B cell (primary cell): ENCODE measurements at regions not wholly inside any gene's neighbourhood (a gene's known extent, or its start where the extent isn't known, plus 50 kb on each side); places are given as distances from the start of the nearest gene placed in this dataset.

Experiments
- ATAC-seq: fragments of 200-7000 bp; cut with Tn5 transposase; one replicate; pipeline ENCODE4 v1.10.0; 2021; ENCODE audit warnings: low read depth, mild to moderate bottlenecking, moderate number of reproducible peaks, moderate library complexity
- CTCF ChIA-PET: fragments of 350-600 bp; sonication (Branson Sonifier 250); formaldehyde crosslinking; loops from one replicate; lab custom pipeline; 2021; ENCODE audit warnings: antibody characterized with exemption, inconsistent platforms; lab: Charles Lee
- POLR2A ChIA-PET: fragments of 350-600 bp; sonication (Branson Sonifier 250); formaldehyde crosslinking; loops from one replicate; lab custom pipeline; 2021; ENCODE audit warnings: antibody characterized with exemption; lab: Charles Lee
- DNase-seq: peaks from one replicate; pipeline ENCODE4 v3.0.0; 2013
- H2AFZ ChIP-seq: 2 replicates; pipeline ENCODE4 v1.6.1; 2012; ENCODE audit warnings: mild to moderate bottlenecking, low read depth, low read length; ENCODE audit not compliant: insufficient read depth, poor library complexity, severe bottlenecking
- H3K27ac ChIP-seq, 2 donors: 1 replicate in 1 of 2; 2 replicates in 1 of 2; pipeline ENCODE4 v1.5.1; 2012 to 2013; ENCODE audit warnings: low read length in 2 of 2, mild to moderate bottlenecking in 2 of 2, moderate library complexity in 1 of 2
- H3K27me3 ChIP-seq, 4 experiments: fragments of 200-600 bp in 1 of 4; sonication (generic) in 1 of 4; replicated peaks in 1 of 4; 1 replicate in 2 of 4; 2 replicates in 2 of 4; pipeline versions ENCODE4 v1.6.1 to v1.7.0; 2013 to 2016; ENCODE audit warnings: low read length in 3 of 4, mild to moderate bottlenecking in 2 of 4, mixed read lengths in 1 of 4, moderate library complexity in 1 of 4; ENCODE audit not compliant: insufficient read depth in 4 of 4, control insufficient read depth in 3 of 4; ENCODE audit errors: control extremely low read depth in 1 of 4
- H3K36me3 ChIP-seq, 2 experiments: replicated peaks in 1 of 2; 1 replicate in 1 of 2; 2 replicates in 1 of 2; pipeline versions ENCODE4 v1.6.1 to v1.7.1; 2013; ENCODE audit warnings: low read length in 1 of 2; ENCODE audit not compliant: insufficient read depth in 2 of 2, control insufficient read depth in 1 of 2; ENCODE audit errors: control extremely low read depth in 1 of 2, extremely low read depth in 1 of 2
- H3K4me1 ChIP-seq, 2 donors: fragments of 200-600 bp in 1 of 2; sonication (generic) in 1 of 2; 1 replicate in 1 of 2; 2 replicates in 1 of 2; pipeline versions ENCODE4 v1.5.1 to v1.6.1; 2013 to 2017; ENCODE audit warnings: low read length in 2 of 2; ENCODE audit not compliant: control insufficient read depth in 2 of 2, insufficient read depth in 2 of 2
- H3K4me2 ChIP-seq: replicated peaks from 2 replicates; pipeline ENCODE3; 2012; ENCODE audit warnings: mild to moderate bottlenecking, low read depth, low read length; ENCODE audit not compliant: poor library complexity, severe bottlenecking
- H3K4me3 ChIP-seq, 5 experiments: fragments of 200-600 bp in 1 of 5; sonication (generic) in 1 of 5; 1 replicate in 3 of 5; 2 replicates in 2 of 5; pipeline versions ENCODE4 v1.5.1 to v1.7.0; 2011 to 2016; ENCODE audit warnings: low read length in 4 of 5, mild to moderate bottlenecking in 4 of 5, low read depth in 2 of 5, control low read depth in 1 of 5, moderate library complexity in 1 of 5; ENCODE audit not compliant: insufficient read depth in 1 of 5; ENCODE audit errors: control extremely low read depth in 1 of 5, extremely low read depth in 1 of 5
- H3K79me2 ChIP-seq: fragments of 200-600 bp; sonication (generic); one replicate; pipeline ENCODE4 v1.6.0; 2016; ENCODE audit warnings: low read length; ENCODE audit not compliant: control insufficient read depth, insufficient read depth
- H3K9ac ChIP-seq: fragments of 200-600 bp; sonication (generic); 2 replicates; pipeline ENCODE4 v1.6.1; 2017; ENCODE audit warnings: mild to moderate bottlenecking, low read length, moderate library complexity
- H3K9me3 ChIP-seq, 3 donors: one replicate each; pipeline versions ENCODE4 v1.6.1 to v1.7.1; 2013; ENCODE audit warnings: low read length in 2 of 3; ENCODE audit not compliant: control insufficient read depth in 2 of 3, insufficient read depth in 1 of 3; ENCODE audit errors: control extremely low read depth in 1 of 3
- H4K20me1 ChIP-seq: 2 replicates; pipeline ENCODE4 v1.6.0; 2012; ENCODE audit warnings: mild to moderate bottlenecking, low read length; ENCODE audit not compliant: insufficient read depth, control insufficient read depth, poor library complexity, severe bottlenecking
- H3K27ac Mint-ChIP-seq: one replicate; pipeline ENCODE4 v1.8.0; 2021; ENCODE audit warnings: mixed read lengths
- H3K27me3 Mint-ChIP-seq: one replicate; pipeline ENCODE4 v1.8.0; 2021; ENCODE audit warnings: mixed read lengths
- H3K4me1 Mint-ChIP-seq: one replicate; pipeline ENCODE4 v1.8.0; 2021; ENCODE audit warnings: mixed read lengths
- H3K4me3 Mint-ChIP-seq: one replicate; pipeline ENCODE4 v1.8.0; 2021; ENCODE audit warnings: mixed read lengths
- H3K9me3 Mint-ChIP-seq: one replicate; pipeline ENCODE4 v1.8.0; 2022; ENCODE audit warnings: mixed read lengths; ENCODE audit not compliant: insufficient read depth
- EZH2 ChIP-seq: IDR thresholded peaks from 2 replicates; pipeline ENCODE4 v1.6.1; 2012; ENCODE audit warnings: borderline replicate concordance, low read depth, mild to moderate bottlenecking, moderate library complexity, low read length; ENCODE audit not compliant: insufficient read depth, poor library complexity, severe bottlenecking
- WGBS: methylation state at CpG from one replicate; pipeline ENCODE4 v1.1.5; 2013; ENCODE audit warnings: missing lambda C conversion rate; ENCODE audit not compliant: insufficient coverage; 5-methylcytosine and 5-hydroxymethylcytosine counted together
- intact Hi-C: fragments of 100-400 bp; cut with micrococcal nuclease; formaldehyde crosslinking; loops from one replicate; pipeline ENCODE4 v1.10.0; 2022
- TF ChIP-seq, protein P1 (sequence below): fragments of 200-600 bp; IDR thresholded peaks from one replicate; pipeline ENCODE4 v1.8.0; 2022; ENCODE audit warnings: antibody characterized with exemption, mild to moderate bottlenecking

DNA sequence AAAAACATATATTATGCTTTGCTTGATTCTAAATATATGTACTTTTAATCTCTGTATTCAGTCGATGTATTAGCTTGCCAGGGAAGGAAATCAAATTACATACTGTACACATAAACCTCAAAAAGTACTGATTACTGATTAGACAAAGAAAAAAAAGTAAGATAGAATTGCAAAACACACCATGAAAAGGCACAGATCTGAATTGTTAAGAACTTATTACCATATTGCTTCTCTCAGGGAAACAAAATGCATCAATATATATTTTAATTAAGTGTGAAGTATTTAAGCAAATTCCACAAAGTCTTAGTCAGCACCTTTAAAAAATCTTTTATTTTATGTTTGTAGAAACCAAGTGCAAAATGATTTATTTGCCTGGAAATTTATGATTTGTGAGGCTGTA, 309.3 kb downstream of the RNF144A start:
- DNase-seq (no peak), ATAC-seq (no peak)
- H3K4me2 ChIP-seq, result no peak overlapping the region
- ChIA-PET CTCF (no interaction called here), POLR2A (no interaction called here)
- peaks cover 0 to 3% (median 0%) of the 10 kb centered on the region in 3 donors for H3K9me3 ChIP-seq
- peaks cover 3% of the 10 kb centered on the region for H3K9me3 Mint-ChIP-seq
- no peaks in the 10 kb centered on the region for H3K27me3 ChIP-seq
- H3K4me1 Mint-ChIP-seq, result no peaks in the 10 kb centered on the region
- H3K27ac ChIP-seq, result no peak overlapping the region
- intact Hi-C loops, result no loop called here
- H3K27ac Mint-ChIP-seq, result no peak overlapping the region
- no peak overlapping the region for H3K4me3 Mint-ChIP-seq
- no CpG with 5 or more reads among the region's 1 CpG for WGBS
- H2AFZ ChIP-seq, result no peak overlapping the region
- no peaks in the 10 kb centered on the region for H4K20me1 ChIP-seq
- no peak overlapping the region for H3K9ac ChIP-seq
- TF ChIP-seq, protein P1, sequence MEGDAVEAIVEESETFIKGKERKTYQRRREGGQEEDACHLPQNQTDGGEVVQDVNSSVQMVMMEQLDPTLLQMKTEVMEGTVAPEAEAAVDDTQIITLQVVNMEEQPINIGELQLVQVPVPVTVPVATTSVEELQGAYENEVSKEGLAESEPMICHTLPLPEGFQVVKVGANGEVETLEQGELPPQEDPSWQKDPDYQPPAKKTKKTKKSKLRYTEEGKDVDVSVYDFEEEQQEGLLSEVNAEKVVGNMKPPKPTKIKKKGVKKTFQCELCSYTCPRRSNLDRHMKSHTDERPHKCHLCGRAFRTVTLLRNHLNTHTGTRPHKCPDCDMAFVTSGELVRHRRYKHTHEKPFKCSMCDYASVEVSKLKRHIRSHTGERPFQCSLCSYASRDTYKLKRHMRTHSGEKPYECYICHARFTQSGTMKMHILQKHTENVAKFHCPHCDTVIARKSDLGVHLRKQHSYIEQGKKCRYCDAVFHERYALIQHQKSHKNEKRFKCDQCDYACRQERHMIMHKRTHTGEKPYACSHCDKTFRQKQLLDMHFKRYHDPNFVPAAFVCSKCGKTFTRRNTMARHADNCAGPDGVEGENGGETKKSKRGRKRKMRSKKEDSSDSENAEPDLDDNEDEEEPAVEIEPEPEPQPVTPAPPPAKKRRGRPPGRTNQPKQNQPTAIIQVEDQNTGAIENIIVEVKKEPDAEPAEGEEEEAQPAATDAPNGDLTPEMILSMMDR, result no peak
- no peak for TF ChIP-seq EZH2
- H3K4me1 ChIP-seq, result no peaks in the 10 kb centered on the region
- no peaks in the 10 kb centered on the region for H3K36me3 ChIP-seq
- H3K4me3 ChIP-seq, result no peak overlapping the region
- no peaks in the 10 kb centered on the region for H3K27me3 Mint-ChIP-seq
- no peaks in the 10 kb centered on the region for H3K79me2 ChIP-seq

DNA sequence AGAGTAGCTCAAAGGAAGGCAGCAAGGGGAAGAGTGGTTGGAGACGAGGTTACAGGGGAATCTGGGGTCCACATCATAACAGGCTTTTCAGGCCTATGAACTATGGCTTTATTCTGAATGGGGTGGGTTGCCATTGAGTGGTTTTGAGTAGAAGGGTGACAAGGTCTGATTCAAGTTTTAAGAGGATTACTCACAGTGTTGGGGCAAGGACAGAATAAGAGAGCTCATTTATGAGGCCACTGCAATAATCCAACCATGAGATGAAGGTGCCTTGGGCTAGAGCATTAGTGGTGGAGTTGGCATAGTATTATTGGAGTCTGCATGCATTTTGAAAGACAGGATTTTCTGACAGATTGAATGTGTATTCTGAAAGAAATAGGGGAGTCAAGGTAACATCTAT, 315.9 kb downstream of the RNF144A start:
- intact Hi-C loops, result no loop called here
- Histone ChIP-seq H3K36me3 (no peaks in the 10 kb centered on the region), H3K4me2 (no peak overlapping the region), H3K79me2 (no peaks in the 10 kb centered on the region), H3K9ac (no peak overlapping the region), H3K27ac (no peak overlapping the region), H3K9me3 (no peaks in the 10 kb centered on the region), H3K27me3 (no peaks in the 10 kb centered on the region), H3K4me3 (no peak overlapping the region), H3K4me1 (no peaks in the 10 kb centered on the region), H4K20me1 (no peaks in the 10 kb centered on the region), H2AFZ (no peak overlapping the region)
- H3K9me3 Mint-ChIP-seq, result no peaks in the 10 kb centered on the region
- ChIA-PET CTCF (interaction anchor here (1.6 kb wide), 1 partner anchor 9 kb away, joined by 4 read pairs; no protein-coding TSS in a partner anchor), POLR2A (no interaction called here)
- H3K27me3 Mint-ChIP-seq, result peaks cover 4% of the 10 kb centered on the region
- ATAC-seq, result no peak
- no peak overlapping the region for H3K4me3 Mint-ChIP-seq
- H3K27ac Mint-ChIP-seq, result no peak overlapping the region
- no peaks in the 10 kb centered on the region for H3K4me1 Mint-ChIP-seq
- no peak for TF ChIP-seq EZH2
- TF ChIP-seq, protein P1, result no peak
- 33% methylated on average over 1 of the region's 1 CpG for WGBS
- no peak for DNase-seq
